C4-2B (cell line): ENCODE measurements at regions not wholly inside any gene's neighbourhood (a gene's known extent, or its start where the extent isn't known, plus 50 kb on each side); places are given as distances from the start of the nearest gene placed in this dataset.

ENCODE experiments used
- CTCF ChIP-seq: fragments of 450-650 bp; conservative IDR thresholded peaks from 2 replicates; pipeline ENCODE4 v1.5.1; 2017; ENCODE audit warnings: mild to moderate bottlenecking
- ZFX ChIP-seq: fragments of 450-650 bp; IDR thresholded peaks from 2 replicates; pipeline ENCODE4 v1.6.1; 2017

- TF ChIP-seq CTCF (no peak), ZFX (no peak)
Measured at GRCh38 chr1:100614570-100614969, 76.6 kb downstream of the GPR88 start.
